Prostate gland (tissue), 2 donors: ENCODE measurements at regions not wholly inside any gene's neighbourhood (a gene's known extent, or its start where the extent isn't known, plus 50 kb on each side); places are given as distances from the start of the nearest gene placed in this dataset.

ENCODE experiments used
- DNase-seq: peaks from one replicate; pipeline ENCODE4 v3.0.0-alpha.2; 2019; ENCODE audit warnings: low spot score
- H3K27ac ChIP-seq, 2 donors: fragments of 200-600 bp; sonication (generic); 2 replicates each; pipeline ENCODE4 v1.5.1; 2017 to 2019
- H3K27me3 ChIP-seq: fragments of 200-600 bp; sonication (generic); replicated peaks from 2 replicates; pipeline ENCODE4 v1.5.1; 2019; ENCODE audit not compliant: insufficient read depth
- H3K36me3 ChIP-seq, 2 donors: fragments of 200-600 bp; sonication (generic); 1 replicate in 1 of 2; 2 replicates in 1 of 2; pipeline versions ENCODE4 v1.5.1 to v1.8.1; 2017 to 2019
- H3K4me1 ChIP-seq: fragments of 200-600 bp; sonication (generic); replicated peaks from 2 replicates; pipeline ENCODE4 v1.5.1; 2019
- H3K4me3 ChIP-seq, 2 donors: fragments of 200-600 bp; sonication (generic); 2 replicates each; pipeline ENCODE4 v1.5.1; 2017 to 2019
- H3K9me3 ChIP-seq: fragments of 200-600 bp; sonication (generic); 2 replicates; pipeline ENCODE4 v1.5.1; 2017
- POLR2A ChIP-seq: fragments of 450-650 bp; IDR thresholded peaks from one replicate; pipeline ENCODE4 v1.6.1; 2016; ENCODE audit warnings: antibody characterized with exemption, mild to moderate bottlenecking
- POLR2AphosphoS5 ChIP-seq: sonication (generic); formaldehyde crosslinking; IDR thresholded peaks from one replicate; pipeline ENCODE4 v1.6.1; 2017; ENCODE audit warnings: antibody characterized with exemption
- WGBS: methylation state at CpG from one replicate; pipeline ENCODE4 v1.1.5; 2018; 5-methylcytosine and 5-hydroxymethylcytosine counted together
- intact Hi-C: fragments of 100-400 bp; cut with DNase I; formaldehyde crosslinking; loops from one replicate; pipeline ENCODE4 v1.14.2; 2022
- TF ChIP-seq, protein P1 (sequence below), 4 experiments: fragments of 200-600 bp in 2 of 4; fragments of 450-650 bp in 2 of 4; sonication (generic) in 2 of 4; IDR thresholded peaks; 1 replicate in 3 of 4; 2 replicates in 1 of 4; pipeline ENCODE4 v1.5.1; 2016 to 2019; ENCODE audit warnings: antibody characterized with exemption in 4 of 4, mild to moderate bottlenecking in 2 of 4, moderate library complexity in 2 of 4

- Histone ChIP-seq H3K27ac (no peak overlapping the region), H3K4me3 (no peak overlapping the region), H3K36me3 (no peaks in the 10 kb centered on the region), H3K27me3 (no peaks in the 10 kb centered on the region), H3K9me3 (no peaks in the 10 kb centered on the region), H3K4me1 (no peaks in the 10 kb centered on the region)
- DNase-seq = no peak
- TF ChIP-seq, protein P1, sequence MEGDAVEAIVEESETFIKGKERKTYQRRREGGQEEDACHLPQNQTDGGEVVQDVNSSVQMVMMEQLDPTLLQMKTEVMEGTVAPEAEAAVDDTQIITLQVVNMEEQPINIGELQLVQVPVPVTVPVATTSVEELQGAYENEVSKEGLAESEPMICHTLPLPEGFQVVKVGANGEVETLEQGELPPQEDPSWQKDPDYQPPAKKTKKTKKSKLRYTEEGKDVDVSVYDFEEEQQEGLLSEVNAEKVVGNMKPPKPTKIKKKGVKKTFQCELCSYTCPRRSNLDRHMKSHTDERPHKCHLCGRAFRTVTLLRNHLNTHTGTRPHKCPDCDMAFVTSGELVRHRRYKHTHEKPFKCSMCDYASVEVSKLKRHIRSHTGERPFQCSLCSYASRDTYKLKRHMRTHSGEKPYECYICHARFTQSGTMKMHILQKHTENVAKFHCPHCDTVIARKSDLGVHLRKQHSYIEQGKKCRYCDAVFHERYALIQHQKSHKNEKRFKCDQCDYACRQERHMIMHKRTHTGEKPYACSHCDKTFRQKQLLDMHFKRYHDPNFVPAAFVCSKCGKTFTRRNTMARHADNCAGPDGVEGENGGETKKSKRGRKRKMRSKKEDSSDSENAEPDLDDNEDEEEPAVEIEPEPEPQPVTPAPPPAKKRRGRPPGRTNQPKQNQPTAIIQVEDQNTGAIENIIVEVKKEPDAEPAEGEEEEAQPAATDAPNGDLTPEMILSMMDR (IDR thresholded peaks at IDR 0.05) = no peak
- TF ChIP-seq POLR2AphosphoS5 (no peak), POLR2A (no peak)
- 61% methylated on average over 14 of the region's 14 CpGs for WGBS
- intact Hi-C loops = no loop called here
These were observed 1530.1 kb upstream of the TPTE start for GRCh38 chr21:8991088-8991907.

GRCh38 chr21:8991968-8992621 lies 1529.3 kb upstream of the TPTE start:
- TF ChIP-seq POLR2AphosphoS5 = no peak
- TF ChIP-seq, protein P1 (IDR thresholded peaks at IDR 0.05) = no peak
- no peak for TF ChIP-seq POLR2A
- H3K27ac ChIP-seq = no peak overlapping the region
- no peaks in the 10 kb centered on the region for H3K36me3 ChIP-seq
- H3K4me3 ChIP-seq = no peak overlapping the region
- no peaks in the 10 kb centered on the region for H3K4me1 ChIP-seq
- no peak for DNase-seq
- H3K9me3 ChIP-seq = no peaks in the 10 kb centered on the region
- 50% methylated on average over 3 of the region's 3 CpGs for WGBS
- no peaks in the 10 kb centered on the region for H3K27me3 ChIP-seq
- intact Hi-C loops = no loop called here

DNA sequence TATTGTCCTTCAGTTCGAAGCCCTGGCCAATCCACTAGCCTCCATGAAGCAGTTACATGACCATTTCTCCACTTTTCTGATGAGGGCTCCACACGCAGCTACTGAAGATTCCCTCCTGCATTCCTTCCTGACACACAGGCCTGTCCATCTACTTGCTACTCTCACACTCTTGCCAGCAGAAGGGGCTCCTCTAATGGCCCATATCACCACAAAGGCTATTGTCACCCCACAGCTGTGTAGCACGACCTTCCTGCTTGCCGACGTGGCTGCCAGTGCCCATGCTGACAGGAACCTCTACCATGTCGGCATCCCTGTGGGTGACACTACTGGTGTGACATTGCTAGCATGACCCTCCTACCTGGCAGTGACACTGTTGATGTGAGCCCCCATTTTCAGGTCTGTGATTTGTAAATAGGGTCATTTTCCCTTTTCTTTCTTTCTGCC lies 1528.6 kb upstream of the TPTE start:
- Histone ChIP-seq H3K27ac (no peak overlapping the region), H3K4me3 (no peak overlapping the region), H3K4me1 (no peaks in the 10 kb centered on the region), H3K9me3 (no peaks in the 10 kb centered on the region), H3K27me3 (no peaks in the 10 kb centered on the region), H3K36me3 (no peaks in the 10 kb centered on the region)
- 54% methylated on average over 6 of the region's 6 CpGs for WGBS
- intact Hi-C loops = no loop called here
- TF ChIP-seq, protein P1 (IDR thresholded peaks at IDR 0.05) = no peak
- TF ChIP-seq POLR2AphosphoS5 (no peak), POLR2A (no peak)
- DNase-seq = no peak

- WGBS = 40% methylated on average over 3 of the region's 3 CpGs
- no peaks in the 10 kb centered on the region for H3K36me3 ChIP-seq
- DNase-seq = no peak
- H3K4me3 ChIP-seq = no peak overlapping the region
- no peak overlapping the region for H3K27ac ChIP-seq
- no peaks in the 10 kb centered on the region for H3K9me3 ChIP-seq
- intact Hi-C loops = no loop called here
- TF ChIP-seq, protein P1 (IDR thresholded peaks at IDR 0.05) = no peak
- TF ChIP-seq POLR2A (no peak), POLR2AphosphoS5 (no peak)
- H3K27me3 ChIP-seq = no peaks in the 10 kb centered on the region
- no peaks in the 10 kb centered on the region for H3K4me1 ChIP-seq
These were observed 1528.0 kb upstream of the TPTE start for GRCh38 chr21:8993284-8993942.
